ENCODE measurements at regions not wholly inside any gene's neighbourhood (a gene's known extent, or its start where the extent isn't known, plus 50 kb on each side); places are given as distances from the start of the nearest gene placed in this dataset.
A peak's percentile ranks its signal among the peaks of the same experiment; 100 is the strongest.

DNA sequence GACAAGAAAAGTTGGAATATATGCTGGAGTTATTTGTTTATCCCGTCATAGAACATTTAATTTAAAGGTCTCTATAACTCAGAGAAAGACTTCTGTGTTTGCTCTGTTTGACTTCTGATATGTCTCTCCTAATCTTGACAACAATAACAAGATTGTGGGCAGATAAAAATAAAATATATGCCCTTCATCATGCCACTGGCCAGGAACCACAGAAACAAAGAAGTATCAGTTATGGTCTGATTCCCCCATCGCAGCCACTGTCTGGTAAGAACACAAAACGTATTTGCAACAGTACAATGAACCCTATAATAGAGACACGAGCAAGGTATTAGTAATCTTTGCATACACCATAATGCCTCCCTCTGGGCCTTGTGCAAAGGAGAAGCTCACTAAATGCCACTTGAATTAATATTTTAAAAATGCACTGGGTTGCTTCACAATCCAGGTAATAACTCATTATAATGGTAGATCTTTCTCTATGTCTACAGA is 1498.3 kb downstream of the CDH11 start:
- Histone ChIP-seq H3K27ac (no peak overlapping the region), H3K36me3 (no peaks in the 10 kb centered on the region), H3K27me3 (no peaks in the 10 kb centered on the region), H3K4me1 (no peaks in the 10 kb centered on the region), H3K9me3 (no peaks in the 10 kb centered on the region), H3K4me3 (no peak overlapping the region)
- intact Hi-C loops (cut with DNase I; ENCODE audit: low total_unique reads): no loop called here
- no peak for TF ChIP-seq POLR2A (IDR thresholded peaks at IDR 0.05)
- TF ChIP-seq, protein P1, sequence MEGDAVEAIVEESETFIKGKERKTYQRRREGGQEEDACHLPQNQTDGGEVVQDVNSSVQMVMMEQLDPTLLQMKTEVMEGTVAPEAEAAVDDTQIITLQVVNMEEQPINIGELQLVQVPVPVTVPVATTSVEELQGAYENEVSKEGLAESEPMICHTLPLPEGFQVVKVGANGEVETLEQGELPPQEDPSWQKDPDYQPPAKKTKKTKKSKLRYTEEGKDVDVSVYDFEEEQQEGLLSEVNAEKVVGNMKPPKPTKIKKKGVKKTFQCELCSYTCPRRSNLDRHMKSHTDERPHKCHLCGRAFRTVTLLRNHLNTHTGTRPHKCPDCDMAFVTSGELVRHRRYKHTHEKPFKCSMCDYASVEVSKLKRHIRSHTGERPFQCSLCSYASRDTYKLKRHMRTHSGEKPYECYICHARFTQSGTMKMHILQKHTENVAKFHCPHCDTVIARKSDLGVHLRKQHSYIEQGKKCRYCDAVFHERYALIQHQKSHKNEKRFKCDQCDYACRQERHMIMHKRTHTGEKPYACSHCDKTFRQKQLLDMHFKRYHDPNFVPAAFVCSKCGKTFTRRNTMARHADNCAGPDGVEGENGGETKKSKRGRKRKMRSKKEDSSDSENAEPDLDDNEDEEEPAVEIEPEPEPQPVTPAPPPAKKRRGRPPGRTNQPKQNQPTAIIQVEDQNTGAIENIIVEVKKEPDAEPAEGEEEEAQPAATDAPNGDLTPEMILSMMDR (IDR thresholded peaks at IDR 0.05): no peak
- no peak for DNase-seq

DNA sequence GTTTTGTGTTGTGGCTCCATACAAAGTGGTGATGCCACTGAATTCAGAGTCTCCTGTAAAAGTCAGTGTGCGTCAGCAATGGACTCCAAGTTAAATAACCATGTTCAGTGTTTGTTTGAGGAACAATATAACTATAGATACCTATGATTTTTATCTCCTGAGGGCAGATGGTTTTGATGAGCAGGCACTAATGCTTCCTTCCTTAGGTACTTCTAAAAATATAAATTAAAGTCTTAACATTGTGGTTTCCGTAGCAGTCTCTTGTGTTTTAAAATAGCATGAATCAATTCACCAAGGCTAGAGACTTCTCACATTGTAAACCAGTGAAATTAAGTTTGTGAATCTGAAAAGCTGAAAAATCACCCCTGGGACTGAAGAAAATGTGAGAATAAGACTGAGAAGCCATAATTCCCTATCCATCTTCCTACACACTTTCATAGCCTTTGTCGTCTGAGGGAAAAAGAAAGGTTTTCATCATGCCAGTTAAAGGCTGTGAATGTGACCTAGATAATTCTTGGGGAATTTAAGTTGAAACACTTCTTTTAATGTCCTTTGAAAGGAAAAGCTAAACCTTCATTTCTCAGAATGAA is 1502.9 kb downstream of the CDH11 start:
- H3K36me3 ChIP-seq: no peaks in the 10 kb centered on the region
- H3K9me3 ChIP-seq: no peaks in the 10 kb centered on the region
- H3K4me1 ChIP-seq: no peaks in the 10 kb centered on the region
- intact Hi-C loops (cut with DNase I; ENCODE audit: low total_unique reads): no loop called here
- H3K27ac ChIP-seq: no peak overlapping the region
- no peak overlapping the region for H3K4me3 ChIP-seq
- TF ChIP-seq POLR2A (IDR thresholded peaks at IDR 0.05): no peak
- TF ChIP-seq, protein P1 (IDR thresholded peaks at IDR 0.05): no peak
- DNase-seq: no peak
- H3K27me3 ChIP-seq: no peaks in the 10 kb centered on the region

DNA sequence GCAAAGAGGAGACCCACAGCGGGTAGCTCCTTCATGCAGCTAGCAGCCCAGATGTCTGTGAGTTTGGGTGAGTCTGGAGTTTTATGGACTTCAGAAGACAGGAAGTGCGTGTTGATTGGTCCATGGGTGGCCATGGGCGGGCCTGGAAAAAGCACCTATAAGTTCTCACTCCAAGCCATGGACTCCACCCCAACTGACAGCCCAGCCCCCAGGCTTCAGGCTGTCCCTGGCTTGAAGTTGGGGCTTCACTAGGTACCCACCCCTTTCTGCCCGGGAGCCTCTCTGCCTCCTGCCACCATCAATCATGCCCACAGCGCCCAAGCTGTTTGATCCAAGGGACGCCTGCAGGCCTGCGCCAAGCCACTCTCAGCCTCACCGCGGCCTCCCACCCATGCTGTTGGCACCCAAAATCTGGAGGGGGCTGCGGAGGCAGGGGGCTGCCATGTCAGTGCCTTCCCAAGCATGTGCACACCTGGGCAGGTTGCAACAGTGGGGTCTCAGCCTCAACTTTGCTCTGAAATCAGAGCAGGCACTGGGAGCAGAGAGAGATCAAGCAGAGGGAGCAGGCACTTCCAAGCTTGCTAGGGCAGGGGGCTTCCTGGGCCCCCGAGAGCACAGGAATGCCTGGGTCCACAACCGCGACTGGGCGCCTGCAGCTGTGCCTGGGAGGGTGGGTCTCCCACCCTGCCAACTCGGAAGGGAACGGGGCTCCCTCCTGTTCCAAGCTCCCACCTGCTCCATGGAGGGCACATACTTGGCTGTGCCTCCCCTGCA is 1503.7 kb downstream of the CDH11 start:
- H3K36me3 ChIP-seq: no peaks in the 10 kb centered on the region
- no peaks in the 10 kb centered on the region for H3K27me3 ChIP-seq
- intact Hi-C loops (cut with DNase I; ENCODE audit: low total_unique reads): no loop called here
- H3K27ac ChIP-seq: no peak overlapping the region
- H3K4me1 ChIP-seq: no peaks in the 10 kb centered on the region
- TF ChIP-seq POLR2A (IDR thresholded peaks at IDR 0.05): no peak
- TF ChIP-seq, protein P1 (IDR thresholded peaks at IDR 0.05): no peak
- no peak for DNase-seq
- H3K4me3 ChIP-seq: peak overlapping the region in 1 of 2 donors; percentile 13
- no peaks in the 10 kb centered on the region for H3K9me3 ChIP-seq

DNA sequence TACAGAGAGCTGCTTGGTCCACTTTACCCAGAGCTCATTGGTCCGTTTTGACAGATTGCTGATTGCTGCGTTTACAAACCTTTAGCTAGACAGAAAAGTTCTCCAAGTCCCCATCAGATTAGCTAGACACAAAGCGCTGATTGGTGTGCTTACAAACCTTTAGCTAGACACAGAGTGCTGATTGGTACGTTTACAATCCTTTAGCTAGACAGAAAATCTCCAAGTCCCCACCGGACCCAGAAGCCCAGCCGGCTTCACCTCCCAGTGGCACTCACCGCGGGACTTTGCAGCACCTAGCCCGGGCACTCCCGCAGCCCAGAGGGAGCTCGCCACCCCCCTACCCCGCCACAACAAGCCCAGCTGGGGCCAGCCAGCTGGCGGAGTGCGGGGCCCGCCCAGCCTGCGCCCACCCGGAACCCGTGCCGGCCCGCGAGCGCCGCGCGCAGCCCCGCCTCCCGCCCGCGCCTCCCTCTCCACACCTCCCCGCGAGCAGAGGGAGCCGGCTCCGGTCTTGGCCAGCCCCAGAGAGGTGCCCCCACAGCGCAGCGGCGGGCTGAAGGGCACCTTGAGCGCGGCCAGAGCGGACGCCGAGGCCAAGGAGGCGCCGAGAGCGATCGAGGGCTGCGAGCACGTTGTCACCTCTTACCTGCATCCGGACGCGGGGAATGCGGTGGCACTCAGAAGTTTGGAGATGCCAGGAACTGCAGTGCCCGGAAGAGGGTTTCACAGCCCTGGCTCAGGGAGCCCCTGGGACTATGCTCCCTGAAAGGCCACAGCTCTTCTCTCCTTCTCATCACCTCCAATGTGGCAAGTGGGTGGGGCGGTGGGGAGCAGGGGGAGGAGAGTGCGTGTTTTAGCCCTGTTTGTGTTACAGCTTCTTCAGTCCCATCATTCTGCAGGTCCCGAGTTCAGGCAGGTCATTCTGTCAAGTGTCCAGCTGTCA is 1504.5 kb downstream of the CDH11 start:
- H3K4me3 ChIP-seq: peak overlapping the region; percentile 13 to 20
- no peak overlapping the region for H3K27ac ChIP-seq
- TF ChIP-seq, protein P1 (IDR thresholded peaks at IDR 0.05): no peak
- TF ChIP-seq POLR2A (IDR thresholded peaks at IDR 0.05): no peak
- no peaks in the 10 kb centered on the region for H3K4me1 ChIP-seq
- no peaks in the 10 kb centered on the region for H3K27me3 ChIP-seq
- intact Hi-C loops (cut with DNase I; ENCODE audit: low total_unique reads): no loop called here
- H3K9me3 ChIP-seq: no peaks in the 10 kb centered on the region
- no peak for DNase-seq
- H3K36me3 ChIP-seq: no peaks in the 10 kb centered on the region

All from uterus (tissue), 3 donors.